ENCODE measurements at regions not wholly inside any gene's neighbourhood (a gene's known extent, or its start where the extent isn't known, plus 50 kb on each side); places are given as distances from the start of the nearest gene placed in this dataset.

GRCh38 chr3:109963831-109964230 is 626.5 kb upstream of the DPPA4 start:
- Histone ChIP-seq H3K4me3 (ENCODE audit: low read depth, low read length) (no peak overlapping the region), H3K27me3 (no peaks in the 10 kb centered on the region), H3K9me3 (no peaks in the 10 kb centered on the region), H3K4me1 (no peaks in the 10 kb centered on the region), H3K36me3 (no peaks in the 10 kb centered on the region)
- DNase-seq = no peak
- TF ChIP-seq, protein P1, sequence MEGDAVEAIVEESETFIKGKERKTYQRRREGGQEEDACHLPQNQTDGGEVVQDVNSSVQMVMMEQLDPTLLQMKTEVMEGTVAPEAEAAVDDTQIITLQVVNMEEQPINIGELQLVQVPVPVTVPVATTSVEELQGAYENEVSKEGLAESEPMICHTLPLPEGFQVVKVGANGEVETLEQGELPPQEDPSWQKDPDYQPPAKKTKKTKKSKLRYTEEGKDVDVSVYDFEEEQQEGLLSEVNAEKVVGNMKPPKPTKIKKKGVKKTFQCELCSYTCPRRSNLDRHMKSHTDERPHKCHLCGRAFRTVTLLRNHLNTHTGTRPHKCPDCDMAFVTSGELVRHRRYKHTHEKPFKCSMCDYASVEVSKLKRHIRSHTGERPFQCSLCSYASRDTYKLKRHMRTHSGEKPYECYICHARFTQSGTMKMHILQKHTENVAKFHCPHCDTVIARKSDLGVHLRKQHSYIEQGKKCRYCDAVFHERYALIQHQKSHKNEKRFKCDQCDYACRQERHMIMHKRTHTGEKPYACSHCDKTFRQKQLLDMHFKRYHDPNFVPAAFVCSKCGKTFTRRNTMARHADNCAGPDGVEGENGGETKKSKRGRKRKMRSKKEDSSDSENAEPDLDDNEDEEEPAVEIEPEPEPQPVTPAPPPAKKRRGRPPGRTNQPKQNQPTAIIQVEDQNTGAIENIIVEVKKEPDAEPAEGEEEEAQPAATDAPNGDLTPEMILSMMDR (IDR thresholded peaks at IDR 0.05; ENCODE audit: low read depth, low read length) = no peak

DNA sequence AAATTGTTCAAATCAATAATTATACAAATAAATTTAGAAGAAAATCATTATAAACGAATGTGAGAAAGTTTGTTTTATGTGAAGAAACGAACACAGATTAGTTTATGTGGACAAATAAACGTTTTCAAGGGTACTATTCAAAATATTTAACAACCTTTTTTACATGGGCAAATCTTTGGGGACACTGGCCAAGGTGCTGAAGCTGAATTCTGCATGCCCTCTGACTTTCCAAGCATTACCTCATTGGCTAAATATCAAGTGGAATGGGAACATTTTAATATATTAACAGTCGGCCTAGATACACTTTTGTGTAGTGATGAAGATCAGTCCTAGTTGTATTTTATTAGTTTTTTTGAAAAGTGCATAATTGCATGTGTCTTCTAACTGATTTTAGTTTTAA is 636.4 kb upstream of the DPPA4 start:
- H3K27me3 ChIP-seq = no peaks in the 10 kb centered on the region
- no peaks in the 10 kb centered on the region for H3K4me1 ChIP-seq
- DNase-seq = no peak
- H3K4me3 ChIP-seq (ENCODE audit: low read depth, low read length) = no peak overlapping the region
- TF ChIP-seq, protein P1 (IDR thresholded peaks at IDR 0.05; ENCODE audit: low read depth, low read length) = no peak
- H3K36me3 ChIP-seq = no peaks in the 10 kb centered on the region
- no peaks in the 10 kb centered on the region for H3K9me3 ChIP-seq

DNA sequence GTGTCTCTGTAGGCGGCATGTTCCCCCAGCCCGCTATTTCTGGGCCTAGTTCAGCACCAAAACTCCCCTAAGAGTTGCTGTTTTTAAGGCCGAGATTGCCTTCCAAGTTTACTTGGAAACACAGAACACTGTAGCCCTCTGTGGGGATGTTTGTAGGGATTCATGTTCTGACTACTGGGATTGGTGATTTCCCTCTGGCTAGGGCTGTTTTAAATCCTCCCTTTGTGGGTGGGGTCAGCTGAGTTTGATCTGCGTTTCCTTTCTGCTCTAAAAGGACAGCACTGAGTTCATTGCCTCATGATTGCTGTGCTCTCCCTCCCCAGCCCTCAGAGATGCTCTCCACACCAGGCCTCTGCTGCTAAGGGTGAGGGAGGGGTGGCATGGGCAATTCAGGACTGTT is 640.6 kb upstream of the DPPA4 start:
- H3K27me3 ChIP-seq = no peaks in the 10 kb centered on the region
- H3K36me3 ChIP-seq = no peaks in the 10 kb centered on the region
- DNase-seq = no peak
- TF ChIP-seq, protein P1 (IDR thresholded peaks at IDR 0.05; ENCODE audit: low read depth, low read length) = no peak
- H3K4me3 ChIP-seq (ENCODE audit: low read depth, low read length) = no peak overlapping the region
- H3K4me1 ChIP-seq = no peaks in the 10 kb centered on the region
- no peaks in the 10 kb centered on the region for H3K9me3 ChIP-seq

DNA sequence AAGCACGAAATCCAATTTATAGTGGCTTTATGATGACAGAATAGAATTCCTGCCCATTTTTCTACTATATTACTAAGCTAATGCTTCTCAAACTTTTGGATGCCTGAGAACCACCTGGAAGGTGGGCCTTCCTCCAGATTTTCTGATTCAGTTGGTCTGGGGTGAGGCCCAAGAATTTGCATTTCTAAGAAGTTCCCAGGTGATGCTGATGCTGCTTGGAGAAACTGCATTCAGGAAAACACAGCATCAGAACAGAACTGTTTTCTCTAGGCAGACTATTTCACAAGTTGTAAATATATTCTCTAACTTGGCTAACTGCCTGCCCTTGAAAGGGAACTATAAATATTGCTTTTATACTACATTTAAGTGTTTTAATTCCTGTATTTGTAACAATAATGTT is 644.9 kb upstream of the DPPA4 start:
- Histone ChIP-seq H3K4me1 (no peaks in the 10 kb centered on the region), H3K27me3 (no peaks in the 10 kb centered on the region), H3K9me3 (no peaks in the 10 kb centered on the region), H3K36me3 (no peaks in the 10 kb centered on the region), H3K4me3 (ENCODE audit: low read depth, low read length) (no peak overlapping the region)
- DNase-seq = no peak
- TF ChIP-seq, protein P1 (IDR thresholded peaks at IDR 0.05; ENCODE audit: low read depth, low read length) = no peak

- no peaks in the 10 kb centered on the region for H3K27me3 ChIP-seq
- DNase-seq = no peak
- H3K9me3 ChIP-seq = no peaks in the 10 kb centered on the region
- no peaks in the 10 kb centered on the region for H3K4me1 ChIP-seq
- no peaks in the 10 kb centered on the region for H3K36me3 ChIP-seq
- TF ChIP-seq, protein P1 (IDR thresholded peaks at IDR 0.05; ENCODE audit: low read depth, low read length) = no peak
- no peak overlapping the region for H3K4me3 ChIP-seq (ENCODE audit: low read depth, low read length)
Observed at GRCh38 chr3:109984976-109985375, 647.6 kb upstream of the DPPA4 start.

GRCh38 chr3:109985943-109986555 is 648.7 kb upstream of the DPPA4 start:
- no peak for DNase-seq
- Histone ChIP-seq H3K36me3 (no peaks in the 10 kb centered on the region), H3K9me3 (no peaks in the 10 kb centered on the region), H3K4me1 (no peaks in the 10 kb centered on the region), H3K4me3 (ENCODE audit: low read depth, low read length) (no peak overlapping the region), H3K27me3 (no peaks in the 10 kb centered on the region)
- TF ChIP-seq, protein P1 (IDR thresholded peaks at IDR 0.05; ENCODE audit: low read depth, low read length) = no peak

Measured in BE2C (cell line).